K562 (cell line): ENCODE measurements at regions not wholly inside any gene's neighbourhood (a gene's known extent, or its start where the extent isn't known, plus 50 kb on each side); places are given as distances from the start of the nearest gene placed in this dataset.

ENCODE experiments used
- ATAC-seq: fragments of 200-7000 bp; cut with Tn5 transposase; 3 replicates; pipeline ENCODE4 v1.9.1; 2020; ENCODE audit warnings: moderate library complexity
- BruUV-seq: library from RNA; stranded (reverse); fragments of 400-500 nt; replicated peaks from 2 replicates; lab custom pipeline; 2021; lab: Mats Ljungman, UMichigan
- CTCF ChIA-PET: fragments of 300-600 bp; formaldehyde crosslinking; extraction: SDS; loops from one replicate; lab custom pipeline; 2021; ENCODE audit warnings: low intra/inter-chr PET ratio; lab: Yijun Ruan, JAX
- POLR2A ChIA-PET: fragments of 300-600, 350-650 bp; sonication (Branson Sonifier 250); formaldehyde crosslinking; extraction: SDS; loops from one replicate; lab custom pipeline; 2021; ENCODE audit warnings: antibody characterized with exemption, inconsistent platforms; lab: Yijun Ruan, JAX
- DNase-seq, 4 experiments: peaks; one replicate each; pipeline versions ENCODE4 v3.0.0 to v3.0.0-alpha.2; 2011 to 2018; ENCODE audit warnings: low spot score in 3 of 4, mixed read lengths in 3 of 4; ENCODE audit errors: extremely low read depth in 1 of 4
- FAIRE-seq: peaks from 2 replicates; lab custom pipeline; 2011; peaks lifted over from hg19 to GRCh38; lab: Jason Lieb, UNC
- H2AFZ ChIP-seq: 2 replicates; pipeline ENCODE4 v1.6.0; 2011; ENCODE audit warnings: low read depth, low read length, control low read depth, inconsistent platforms
- H3K27ac ChIP-seq: fragments of 200-600 bp; 3 replicates; pipeline ENCODE4 v1.8.0; 2011; ENCODE audit warnings: low read depth, mild to moderate bottlenecking, control low read depth, inconsistent platforms, low read length, moderate library complexity, mixed read lengths; ENCODE audit errors: extremely low read depth
- H3K27me3 ChIP-seq, 2 experiments: fragments of 300-600 bp in 1 of 2; 2 replicates in 1 of 2; 3 replicates in 1 of 2; pipeline versions ENCODE4 v1.6.0 to v1.8.0; 2011; ENCODE audit warnings: inconsistent platforms in 2 of 2, low read length in 2 of 2, mild to moderate bottlenecking in 1 of 2, mixed read lengths in 1 of 2, moderate library complexity in 1 of 2; ENCODE audit not compliant: control insufficient read depth in 2 of 2, insufficient read depth in 2 of 2
- H3K36me3 ChIP-seq: fragments of 300-600 bp; 3 replicates; pipeline ENCODE4 v1.8.0; 2011; ENCODE audit warnings: mild to moderate bottlenecking, low read length, inconsistent platforms; ENCODE audit not compliant: control insufficient read depth, insufficient read depth
- H3K4me1 ChIP-seq, 2 experiments: fragments of 200-600 bp in 1 of 2; replicated peaks in 1 of 2; 2 replicates in 1 of 2; 3 replicates in 1 of 2; pipeline versions ENCODE4 v1.5.1 to v1.8.0; 2011; ENCODE audit warnings: inconsistent platforms in 2 of 2, low read length in 2 of 2, mild to moderate bottlenecking in 1 of 2, mixed read lengths in 1 of 2, moderate library complexity in 1 of 2; ENCODE audit not compliant: control insufficient read depth in 2 of 2, insufficient read depth in 2 of 2
- H3K4me2 ChIP-seq: 2 replicates; pipeline ENCODE4 v1.6.1; 2011; ENCODE audit warnings: low read length, control low read depth, inconsistent platforms, mixed read lengths; ENCODE audit not compliant: insufficient read depth
- H3K4me3 ChIP-seq: fragments of 200-600 bp; sonication (generic), shearing (Covaris generic); 2 replicates; pipeline ENCODE4 v1.5.1; 2016; ENCODE audit warnings: control low read depth, inconsistent platforms
- H3K79me2 ChIP-seq: fragments of 200-600 bp; 3 replicates; pipeline ENCODE4 v1.8.0; 2011; ENCODE audit warnings: low read length, inconsistent platforms; ENCODE audit not compliant: control insufficient read depth, insufficient read depth
- H3K9ac ChIP-seq, 2 experiments: 2 replicates each; pipeline versions ENCODE4 v1.6.0 to v1.6.1; 2011; ENCODE audit warnings: low read depth in 2 of 2, low read length in 2 of 2, control low read depth in 1 of 2, inconsistent platforms in 1 of 2, mild to moderate bottlenecking in 1 of 2, mixed read lengths in 1 of 2; ENCODE audit not compliant: insufficient read depth in 1 of 2
- H3K9me1 ChIP-seq: one replicate; pipeline ENCODE4 v1.6.0; 2011; ENCODE audit warnings: inconsistent platforms, mild to moderate bottlenecking, low read length, moderate library complexity; ENCODE audit not compliant: control insufficient read depth, insufficient read depth
- H3K9me3 ChIP-seq: replicated peaks from 2 replicates; pipeline ENCODE4 v1.5.1; 2011; ENCODE audit warnings: low read depth, low read length, inconsistent platforms; ENCODE audit not compliant: control insufficient read depth, insufficient read depth
- H4K20me1 ChIP-seq: replicated peaks from 2 replicates; pipeline ENCODE4 v1.6.1; 2011; ENCODE audit warnings: low read length, inconsistent platforms, mixed read lengths; ENCODE audit not compliant: control insufficient read depth, insufficient read depth
- BHLHE40 ChIP-seq: IDR thresholded peaks from 2 replicates; pipeline ENCODE4 v1.6.1; 2011; ENCODE audit warnings: low read length, improper control_type of control experiment
- FOSL1 ChIP-seq: fragments of 200-800 bp; sonication (Bioruptor generic); conservative IDR thresholded peaks from 2 replicates; pipeline ENCODE4 v1.6.1; 2016; ENCODE audit warnings: missing genetic modification characterization, missing compliant biosample characterization
- HEY1 ChIP-seq: fragments of 250-450 bp; sonication (Bioruptor Pico); IDR thresholded peaks from 2 replicates; pipeline ENCODE4 v1.5.0; 2020; ENCODE audit warnings: mild to moderate bottlenecking, moderate library complexity, borderline replicate concordance
- PCBP2 ChIP-seq: fragments of 200-400 bp; formaldehyde crosslinking; IDR thresholded peaks from 2 replicates; pipeline ENCODE4 v1.6.1; 2018; ENCODE audit warnings: low read length, low read depth, mild to moderate bottlenecking, moderate library complexity; ENCODE audit not compliant: poor library complexity, severe bottlenecking
- PHF21A ChIP-seq: fragments of 450-650 bp; IDR thresholded peaks from 2 replicates; pipeline ENCODE4 v1.6.1; 2017; ENCODE audit warnings: low read depth, borderline replicate concordance
- XRCC4 ChIP-seq: IDR thresholded peaks from one replicate; pipeline ENCODE4 v1.6.1; 2011; ENCODE audit not compliant: insufficient read depth, insufficient read length; ENCODE audit errors: extremely low read depth
- YY1 ChIP-seq, 3 experiments: IDR thresholded peaks; 2 replicates each; pipeline ENCODE4 v1.6.1; 2011; ENCODE audit warnings: low read length in 2 of 3, mild to moderate bottlenecking in 2 of 3, moderate library complexity in 2 of 3, borderline replicate concordance in 1 of 3, control low read depth in 1 of 3, low read depth in 1 of 3; ENCODE audit not compliant: insufficient read depth in 3 of 3, insufficient replicate concordance in 2 of 3, control insufficient read depth in 1 of 3, insufficient read length in 1 of 3; ENCODE audit errors: extremely low read depth in 1 of 3
- ZBTB1 ChIP-seq: sonication (generic); formaldehyde crosslinking; IDR thresholded peaks from 2 replicates; pipeline ENCODE4 v1.8.1; 2023; ENCODE audit warnings: missing genetic modification reagents, low read depth, mild to moderate bottlenecking, borderline replicate concordance
- ZFX ChIP-seq: sonication (generic); formaldehyde crosslinking; IDR thresholded peaks from 2 replicates; pipeline ENCODE4 v1.8.0; 2022; ENCODE audit warnings: mild to moderate bottlenecking, missing genetic modification reagents, moderate library complexity
- ZNF707 ChIP-seq: fragments of 250-450 bp; sonication (Bioruptor Pico); conservative IDR thresholded peaks from 2 replicates; pipeline ENCODE4 v1.8.0; 2022; ENCODE audit warnings: inconsistent platforms, mild to moderate bottlenecking, moderate library complexity
- WGBS: fragments of 100-300 bp; shearing (Covaris generic); methylation state at CpG from one replicate; pipeline ENCODE4 v1.1.6; 2016; ENCODE audit warnings: low coverage, mixed read lengths; ENCODE audit not compliant: insufficient coverage; ENCODE audit errors: missing lambda C conversion rate; 5-methylcytosine and 5-hydroxymethylcytosine counted together
- in situ Hi-C: fragments of 300-500 bp; cut with MboI; formaldehyde crosslinking; loops from 4 replicates; pipeline ENCODE4 v1.15.0; 2018; ENCODE audit warnings: inconsistent platforms, mixed read lengths
- intact Hi-C: fragments of 100-400 bp; cut with micrococcal nuclease; formaldehyde crosslinking; loops from 2 replicates; pipeline ENCODE4 v1.14.2; 2022

GRCh38 chr2:180728928-180729559 is 251.4 kb upstream of the UBE2E3 start:
- ChIA-PET POLR2A (interaction anchor here (1.8 kb wide), 1 partner anchor 11 kb away, joined by 4 read pairs; no protein-coding TSS in a partner anchor), CTCF (no interaction called here)
- Histone ChIP-seq H3K4me3 (no peak overlapping the region), H3K4me2 (no peak overlapping the region), H3K9me1 (no peaks in the 10 kb centered on the region), H2AFZ (no peak overlapping the region), H3K9me3 (no peaks in the 10 kb centered on the region), H4K20me1 (no peaks in the 10 kb centered on the region), H3K4me1 (no peaks in the 10 kb centered on the region), H3K9ac (no peak overlapping the region), H3K36me3 (no peaks in the 10 kb centered on the region), H3K27ac (no peak overlapping the region), H3K79me2 (no peaks in the 10 kb centered on the region), H3K27me3 (no peaks in the 10 kb centered on the region)
- in situ Hi-C loops (no loop called here), intact Hi-C loops (no loop called here)
- no peak for FAIRE-seq
- ATAC-seq: no peak
- DNase-seq: no peak
- TF ChIP-seq PCBP2 (no peak), FOSL1 (tag) (peak; percentile 31; the same call in 1 of the 2 replicates), YY1 (IDR thresholded peaks at IDR 0.05; ENCODE audit: borderline replicate concordance in 1 of 3, control insufficient read depth in 1 of 3, extremely low read depth in 1 of 3, insufficient read depth in 3 of 3, insufficient read length in 1 of 3, insufficient replicate concordance in 2 of 3, low read depth in 1 of 3, low read length in 2 of 3) (no peak)
- WGBS: 9% methylated on average over 2 of the region's 2 CpGs
- BruUV-seq: no TSS peak

GRCh38 chr2:180723712-180724111 is 256.7 kb upstream of the UBE2E3 start:
- POLR2A ChIA-PET: no interaction called here
- TF ChIP-seq ZFX (CRISPR knock-in tag) (no peak), FOSL1 (tag) (no peak), ZBTB1 (CRISPR knock-in tag) (no peak), BHLHE40 (no peak), HEY1 (CRISPR knock-in tag) (no peak), ZNF707 (no peak), XRCC4 (no peak), PHF21A (no peak)
- no TSS peak for BruUV-seq
- DNase-seq (no peak), ATAC-seq (no peak), FAIRE-seq (no peak)
- intact Hi-C loops (no loop called here), in situ Hi-C loops (no loop called here)
- H3K9ac ChIP-seq: no peak overlapping the region
- H2AFZ ChIP-seq: no peak overlapping the region
- no peaks in the 10 kb centered on the region for H3K9me3 ChIP-seq
- CTCF ChIA-PET: no interaction called here
- H3K36me3 ChIP-seq: no peaks in the 10 kb centered on the region
- no peaks in the 10 kb centered on the region for H4K20me1 ChIP-seq
- no peaks in the 10 kb centered on the region for H3K27me3 ChIP-seq
- no peak overlapping the region for H3K4me3 ChIP-seq
- H3K79me2 ChIP-seq: no peaks in the 10 kb centered on the region
- H3K9me1 ChIP-seq: no peaks in the 10 kb centered on the region
- 13% methylated on average over 3 of the region's 3 CpGs for WGBS
- H3K4me1 ChIP-seq: no peaks in the 10 kb centered on the region
- no peak overlapping the region for H3K27ac ChIP-seq
- no peak overlapping the region for H3K4me2 ChIP-seq
